GM19455 (cell line): ENCODE measurements at regions not wholly inside any gene's neighbourhood (a gene's known extent, or its start where the extent isn't known, plus 50 kb on each side); places are given as distances from the start of the nearest gene placed in this dataset.
A peak's percentile ranks its signal among the peaks of the same experiment; 100 is the strongest.
"Not testable (repeated sequence)": the region's sequence is repeated elsewhere in the genome, so short reads cannot be mapped to it uniquely, and the experiment has no call there.

ENCODE experiments used
- ATAC-seq: cut with Tn5 transposase; IDR thresholded peaks from one replicate; pipeline ENCODE4 v1.9.1; 2021; ENCODE audit not compliant: unreplicated experiment

DNA sequence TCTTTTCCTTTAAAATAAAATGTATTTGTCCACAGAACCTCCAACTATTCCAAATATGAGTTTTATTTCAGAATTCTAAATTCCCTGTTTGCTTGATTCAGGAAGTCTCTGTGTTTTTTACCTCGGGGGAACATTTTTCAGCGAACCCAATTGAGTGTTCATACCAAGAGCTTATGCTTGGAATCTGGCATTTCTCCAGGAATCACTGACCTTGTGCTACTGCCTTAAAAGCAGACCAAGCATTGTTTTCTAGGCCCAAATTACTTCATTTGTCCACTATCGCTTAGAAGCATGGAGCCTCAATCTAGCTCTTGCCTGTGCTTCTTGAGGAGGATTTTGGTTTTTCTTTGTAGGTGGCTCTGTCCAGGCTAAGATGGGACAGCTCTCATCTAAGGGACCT lies 59.4 kb downstream of the EBLN1 start:
- ATAC-seq = no peak

DNA sequence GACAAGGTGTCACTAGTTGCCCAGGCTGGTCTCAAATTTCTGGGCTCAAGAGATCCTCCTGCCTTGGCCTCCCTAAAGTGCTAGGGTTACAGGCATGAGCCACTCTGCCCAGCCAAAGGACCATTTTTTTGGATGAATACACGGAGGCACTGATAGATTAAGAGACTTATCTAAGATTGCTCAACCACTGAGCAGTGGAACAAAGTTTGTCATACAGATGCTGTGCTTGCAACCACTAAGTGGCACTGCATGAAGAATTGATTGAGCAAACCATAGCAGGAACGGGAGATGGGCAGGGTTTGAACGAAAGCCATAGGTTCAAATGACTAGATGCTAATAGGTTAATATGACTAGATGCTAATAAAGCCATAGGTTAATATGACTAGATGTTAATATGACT lies 61.1 kb downstream of the EBLN1 start:
- no peak for ATAC-seq

DNA sequence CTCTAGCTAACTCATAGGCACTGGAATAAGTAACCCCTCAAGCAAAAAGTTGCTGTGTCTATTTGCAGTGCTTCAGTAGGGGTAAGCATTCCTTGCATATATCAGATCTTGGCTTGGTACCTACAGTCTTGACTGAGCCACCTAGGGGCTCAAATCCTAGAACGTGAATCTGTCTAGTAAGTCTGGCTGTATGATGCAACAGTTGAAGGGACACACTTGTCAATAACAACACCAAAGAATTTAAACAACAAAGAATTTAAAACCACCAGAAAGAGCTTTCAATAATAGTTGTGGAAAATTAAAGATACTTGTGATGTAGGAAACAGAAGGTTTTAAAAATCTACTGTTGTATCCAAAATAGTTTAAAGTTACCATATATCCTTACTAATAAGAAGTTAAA lies 65.4 kb downstream of the EBLN1 start:
- ATAC-seq = no peak

DNA sequence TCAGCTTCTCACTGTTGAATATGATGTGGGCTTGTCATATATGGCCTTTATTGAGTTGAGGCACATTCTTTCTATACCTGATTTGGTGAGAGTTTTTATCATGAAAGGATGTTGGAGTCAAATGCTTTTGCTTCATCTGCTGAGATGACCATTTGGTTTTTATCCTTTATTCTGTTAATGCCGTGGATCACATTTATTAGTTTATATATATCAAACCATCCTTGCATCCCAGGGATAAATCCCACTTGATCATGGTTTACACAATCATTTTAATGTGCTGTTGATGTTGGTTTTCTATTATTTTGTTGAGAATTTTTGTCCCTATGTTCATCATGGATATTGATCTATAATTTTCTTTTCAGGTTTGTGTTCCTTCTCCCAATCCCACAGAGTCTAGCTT lies 67.0 kb downstream of the EBLN1 start:
- no peak for ATAC-seq

DNA sequence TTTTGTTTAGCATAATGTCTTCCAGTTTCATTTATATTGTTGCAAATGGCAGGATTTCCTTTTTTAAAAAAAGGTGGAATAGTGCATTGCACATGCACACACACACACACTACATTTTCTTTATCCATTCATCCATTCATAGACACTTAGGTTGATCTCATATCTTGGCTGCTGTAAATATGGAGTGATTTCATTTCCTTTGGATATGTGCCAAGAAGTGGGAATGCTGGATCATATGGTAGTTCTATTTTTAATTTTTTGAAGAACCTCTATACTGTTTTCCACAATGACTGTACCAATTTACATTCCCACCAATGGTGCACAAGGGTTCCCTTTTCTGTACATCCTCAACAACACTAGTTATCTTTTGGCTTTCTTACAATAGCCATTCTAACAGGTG lies 68.9 kb downstream of the EBLN1 start:
- ATAC-seq = no peak

DNA sequence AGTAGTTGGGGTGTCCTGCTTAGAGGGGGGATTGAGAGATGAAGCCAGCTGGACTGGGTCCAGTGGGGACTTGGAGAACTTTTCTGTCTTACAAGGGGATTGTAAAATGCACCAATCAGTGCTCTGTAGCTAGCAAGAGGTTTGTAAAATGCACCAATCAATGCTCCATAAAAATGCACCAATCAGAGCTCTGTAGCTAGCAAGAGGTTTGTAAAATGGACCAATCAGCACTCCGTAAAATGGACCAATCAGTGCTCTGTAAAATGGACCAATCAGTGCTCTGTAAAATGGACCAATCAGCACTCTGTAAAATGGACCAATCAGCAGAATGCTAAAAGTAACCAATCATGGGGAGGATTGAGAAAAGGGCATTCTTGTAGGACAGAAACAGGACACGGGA lies 71.9 kb downstream of the EBLN1 start:
- not testable (repeated sequence) for ATAC-seq

DNA sequence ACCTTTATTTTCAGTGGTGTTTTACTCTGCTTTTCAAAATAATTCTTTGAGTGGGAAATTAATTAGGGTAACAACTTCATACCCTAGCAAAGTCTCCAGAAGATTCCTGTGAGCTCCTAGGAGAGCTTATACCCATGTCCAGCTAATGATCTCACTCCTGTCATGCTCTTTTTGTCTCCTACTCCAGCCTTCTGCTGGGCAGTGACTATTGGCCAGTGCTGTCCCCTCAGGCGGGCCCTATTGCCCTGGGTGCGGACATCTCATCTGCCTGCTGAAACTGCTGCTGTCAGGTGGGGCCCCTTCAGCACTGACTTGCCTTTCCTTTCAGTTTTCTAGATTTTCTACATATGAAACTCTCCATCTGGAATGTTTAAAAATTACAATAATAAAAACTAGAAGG lies 80.3 kb downstream of the EBLN1 start:
- no peak for ATAC-seq

DNA sequence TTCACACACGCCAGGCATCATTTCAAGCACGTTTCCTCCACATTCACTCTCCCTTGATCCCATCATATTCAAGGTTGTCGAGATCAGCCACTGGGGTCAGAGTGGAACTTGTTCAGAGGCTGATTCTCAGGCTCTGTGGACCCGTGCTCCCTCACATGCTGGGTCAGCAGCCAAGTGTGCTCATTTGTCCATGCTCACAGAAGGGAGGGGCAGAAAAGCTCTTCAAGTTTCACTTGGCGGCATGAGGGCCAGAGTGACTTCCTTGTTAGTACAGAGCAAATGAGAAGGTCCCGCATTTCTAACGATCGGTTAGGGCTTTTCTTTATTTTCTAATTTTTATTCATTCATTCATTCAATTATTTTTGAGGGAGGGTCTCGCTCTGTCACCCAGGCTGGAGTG lies 82.2 kb downstream of the EBLN1 start:
- ATAC-seq = no peak

DNA sequence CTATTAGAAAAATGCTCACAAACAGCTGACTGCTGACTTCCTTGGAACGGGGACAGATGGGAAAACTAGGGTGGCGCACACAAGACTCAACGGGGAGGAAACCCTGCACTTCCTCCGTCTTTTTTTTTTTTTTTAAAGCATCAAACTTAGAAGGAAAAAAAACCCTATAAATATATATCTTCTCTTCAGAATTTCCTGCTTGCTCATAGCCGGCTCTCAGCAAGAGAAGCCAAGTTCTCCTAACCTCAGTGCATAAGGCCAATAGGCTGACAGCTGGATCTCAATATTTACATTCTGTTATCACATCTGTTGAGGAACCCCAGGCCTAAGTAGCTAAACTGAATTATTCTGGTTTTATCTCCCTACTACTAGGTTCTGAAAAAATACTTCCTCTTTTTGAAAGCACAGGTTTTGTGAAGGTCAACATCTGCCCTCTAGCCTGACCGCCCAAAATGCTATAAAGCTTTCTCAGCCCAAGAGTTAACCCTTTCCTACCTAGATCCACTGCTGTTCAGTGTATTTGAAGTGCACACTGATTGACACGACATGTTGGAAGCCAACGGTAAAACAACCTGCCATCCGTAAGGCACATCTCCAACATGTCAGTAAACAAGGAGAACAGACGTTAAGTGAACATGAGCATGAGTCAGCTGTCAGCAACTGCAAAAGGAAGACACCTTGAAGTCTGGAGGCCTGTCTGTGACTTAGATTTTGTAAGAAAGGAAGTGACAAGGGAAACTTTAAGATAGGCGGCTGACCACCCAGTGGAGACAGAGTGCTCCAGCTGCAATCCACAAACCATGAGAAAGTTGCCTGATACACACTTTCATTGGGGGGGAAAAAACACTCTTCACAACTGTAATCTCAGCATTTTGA lies 83.8 kb downstream of the EBLN1 start:
- ATAC-seq = peak; percentile 84

DNA sequence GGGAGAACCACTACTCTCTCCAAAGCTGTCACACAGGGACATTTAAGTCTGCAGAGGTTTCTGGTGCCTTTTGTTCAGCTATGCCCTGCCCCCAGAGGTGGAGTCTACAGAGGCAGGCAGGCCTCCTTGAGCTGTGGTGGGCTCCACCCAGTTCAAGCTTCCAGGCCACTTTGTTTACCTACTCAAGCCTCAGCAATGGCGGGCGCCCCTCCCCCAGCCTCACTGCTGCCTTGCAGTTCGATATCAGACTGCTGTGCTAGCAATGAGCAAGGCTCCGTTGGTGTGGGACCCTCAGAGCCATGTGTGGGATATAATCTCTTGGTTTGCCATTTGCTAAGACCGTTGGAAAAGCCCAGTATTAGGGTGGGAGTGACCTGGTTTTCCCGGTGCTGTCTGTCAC lies 87.0 kb downstream of the EBLN1 start:
- not testable (repeated sequence) for ATAC-seq

DNA sequence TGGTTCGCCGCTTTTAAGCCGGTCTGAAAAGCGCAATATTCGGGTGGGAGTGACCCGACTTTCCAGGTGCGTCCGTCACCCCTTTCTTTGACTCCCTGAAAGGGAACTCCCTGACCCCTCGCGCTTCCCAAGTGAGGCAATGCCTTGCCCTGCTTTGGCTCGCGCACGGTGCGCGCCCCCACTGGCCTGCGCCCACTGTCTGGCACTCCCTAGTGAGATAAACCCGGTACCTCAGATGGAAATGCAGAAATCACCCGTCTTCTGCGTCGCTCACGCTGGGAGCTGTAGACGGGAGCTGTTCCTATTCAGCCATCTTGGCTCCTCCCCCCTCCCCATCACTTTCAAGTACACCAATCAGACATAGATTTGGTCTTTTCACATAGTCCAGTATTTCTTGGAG lies 88.2 kb downstream of the EBLN1 start:
- not testable (repeated sequence) for ATAC-seq

DNA sequence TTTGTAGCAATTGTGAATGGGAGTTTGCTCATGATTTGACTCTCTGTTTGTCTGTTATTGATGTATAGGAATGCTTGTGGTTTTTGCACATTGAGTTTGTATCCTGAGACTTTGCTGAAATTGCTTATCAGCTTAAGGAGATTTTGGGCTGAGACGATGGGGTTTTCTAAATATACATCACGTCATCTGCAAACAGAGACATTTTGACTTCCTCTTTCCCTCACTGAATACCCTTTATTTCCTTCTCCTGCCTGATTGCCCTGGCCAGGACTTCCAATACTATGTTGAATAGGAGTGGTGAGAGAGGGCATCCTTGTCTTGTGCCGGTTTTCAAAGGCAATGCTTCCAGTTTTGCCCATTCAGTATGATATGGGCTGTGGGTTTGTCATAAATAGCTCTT lies 96.6 kb downstream of the EBLN1 start:
- not testable (repeated sequence) for ATAC-seq

DNA sequence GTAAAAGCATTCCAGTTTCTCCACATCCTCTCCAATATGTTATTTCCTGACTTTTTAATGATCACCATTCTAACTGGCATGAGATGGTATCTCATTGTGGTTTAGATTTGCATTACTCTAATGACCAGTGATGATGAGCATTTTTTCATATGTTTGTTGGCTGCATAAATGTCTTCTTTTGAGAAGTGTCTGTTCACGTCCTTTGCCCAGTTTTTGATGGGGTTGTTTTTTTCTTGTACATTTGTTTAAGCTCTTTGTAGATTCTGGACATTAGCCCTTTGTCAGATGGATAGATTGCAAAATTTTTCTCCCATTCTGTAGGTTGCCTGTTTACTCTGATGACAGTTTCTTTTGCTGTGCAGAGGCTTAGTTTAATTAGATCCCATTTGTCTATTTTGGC lies 97.7 kb downstream of the EBLN1 start:
- ATAC-seq = not testable (repeated sequence)

DNA sequence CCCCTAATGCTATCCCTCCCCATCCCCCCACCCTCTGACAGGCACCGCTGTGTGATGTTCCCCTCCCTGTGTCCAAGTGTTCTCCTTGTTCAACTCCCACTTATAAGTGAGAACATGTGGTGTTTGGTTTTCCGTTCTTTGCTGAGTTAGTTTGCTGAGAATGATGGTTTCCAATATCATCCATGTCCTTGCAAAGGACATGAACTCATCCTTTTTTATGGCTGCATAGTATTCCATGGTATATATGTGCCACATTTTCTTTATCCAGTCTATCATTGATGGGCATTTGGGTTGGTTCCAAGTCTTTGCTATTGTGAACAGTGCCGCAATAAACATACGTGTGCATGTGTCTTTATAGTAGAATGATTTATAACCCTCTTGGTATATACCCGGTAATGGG lies 98.2 kb downstream of the EBLN1 start:
- not testable (repeated sequence) for ATAC-seq

DNA sequence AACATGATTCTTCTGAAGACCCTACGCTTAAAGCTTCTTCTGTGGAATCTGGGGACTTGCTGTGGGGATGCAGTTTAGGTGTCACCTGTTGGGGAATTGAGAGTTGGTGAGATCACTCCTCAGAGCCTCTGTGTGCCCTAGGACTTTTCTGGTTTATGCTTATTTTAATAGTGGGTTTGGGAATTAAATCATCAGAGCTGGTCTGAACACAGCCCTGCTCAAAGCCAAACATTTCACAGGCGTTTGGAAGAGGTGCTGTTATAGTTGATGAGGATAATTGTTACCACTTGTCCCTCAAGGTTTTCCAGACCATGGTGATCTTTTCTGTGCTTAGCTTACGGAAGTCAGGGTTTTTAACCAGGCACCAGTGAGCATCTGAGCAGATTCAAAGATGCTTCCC lies 106.1 kb downstream of the EBLN1 start:
- ATAC-seq = no peak

DNA sequence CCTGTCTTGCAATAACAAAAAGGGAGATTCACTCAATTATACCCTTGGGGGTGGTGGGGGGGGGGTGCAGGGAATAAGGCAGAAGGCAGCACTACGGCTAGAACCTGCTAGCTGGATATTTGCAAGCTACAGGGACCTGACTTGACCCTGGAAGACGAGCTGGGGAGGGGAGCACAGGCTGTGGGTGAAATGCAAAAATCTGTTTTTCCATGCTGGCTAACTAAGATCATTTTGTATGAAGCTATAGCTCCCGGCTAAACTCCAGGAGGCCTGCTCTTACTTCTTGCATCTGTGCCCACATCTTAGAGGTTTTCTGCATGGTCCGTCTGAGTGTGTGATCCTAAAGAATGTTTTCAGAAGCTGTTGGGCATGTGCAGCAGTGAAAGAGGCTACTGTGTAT lies 106.6 kb downstream of the EBLN1 start:
- ATAC-seq = no peak

DNA sequence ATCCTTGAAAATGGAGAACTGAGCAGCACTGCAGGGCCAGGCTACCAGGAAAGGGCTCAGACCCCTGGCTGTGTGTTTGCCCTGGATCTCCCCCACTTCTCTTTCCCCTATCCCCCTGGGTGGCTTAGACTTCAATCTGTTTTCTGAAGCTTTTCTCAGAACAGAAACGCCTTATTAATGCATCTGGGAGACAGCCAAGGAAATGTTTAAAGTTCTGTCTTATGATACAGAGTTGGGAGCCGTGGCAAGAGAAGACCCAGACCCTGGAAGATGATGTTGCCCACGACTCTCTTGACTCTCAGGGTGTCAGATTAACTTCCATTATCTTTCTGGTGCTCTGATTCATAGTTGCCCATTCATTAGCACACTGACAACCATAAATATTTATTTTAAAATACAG lies 107.1 kb downstream of the EBLN1 start:
- ATAC-seq = no peak

DNA sequence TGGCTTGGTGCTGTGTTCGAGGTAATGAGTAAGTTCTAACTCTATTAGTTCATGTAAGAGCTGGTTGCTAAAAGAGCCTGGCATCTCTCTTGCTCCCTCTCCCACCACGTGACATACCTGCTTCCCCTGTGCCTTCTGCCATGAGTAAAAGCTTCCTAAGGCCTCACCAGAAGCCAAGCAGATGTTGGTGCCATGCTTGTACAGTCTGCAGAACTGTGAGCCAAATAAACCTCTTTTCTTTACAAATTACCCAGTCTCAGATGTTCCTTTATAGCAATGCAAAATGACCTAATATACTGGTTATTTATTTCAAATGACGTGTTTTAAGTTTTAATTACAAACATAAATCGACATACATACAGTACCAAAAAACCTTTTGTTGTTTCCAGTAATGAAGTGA lies 101.7 kb upstream of the DNAJC1 start:
- ATAC-seq = no peak

DNA sequence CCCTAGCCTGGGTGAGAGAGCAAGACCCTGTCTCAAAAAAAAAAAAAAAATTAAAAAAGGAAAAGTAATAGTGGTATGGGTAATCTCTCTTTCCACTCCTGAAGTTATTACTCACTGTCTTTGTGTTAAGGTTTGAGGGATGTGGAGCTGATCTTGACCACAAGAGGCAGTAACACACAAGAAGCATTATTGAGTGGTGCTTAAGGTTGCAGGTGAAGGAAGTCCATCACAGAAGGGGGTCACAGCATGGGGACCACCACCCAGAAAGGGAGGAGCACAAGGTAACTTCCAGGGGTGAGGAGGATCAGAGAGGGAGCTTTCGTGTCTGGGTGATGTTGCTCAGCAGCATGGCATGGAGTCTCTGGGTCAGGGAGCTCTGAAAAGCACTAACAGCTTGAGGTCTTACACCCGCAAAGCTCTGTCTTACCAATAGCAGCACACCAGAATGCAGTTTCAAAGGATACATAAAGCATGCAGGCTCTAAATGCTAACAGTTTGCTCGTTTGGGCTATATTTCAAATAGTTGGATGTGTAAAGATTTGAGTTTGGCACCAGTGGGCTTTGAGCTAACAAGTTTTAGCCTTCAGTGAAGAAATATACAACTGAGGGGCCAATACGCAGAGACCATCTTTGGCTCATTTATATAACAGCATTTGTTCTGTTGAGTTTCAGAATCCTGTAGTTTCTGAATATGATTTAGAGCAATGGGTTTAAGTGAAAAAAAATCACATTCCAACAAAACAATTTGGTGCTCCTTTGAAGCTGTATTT lies 100.4 kb upstream of the DNAJC1 start:
- ATAC-seq = no peak

DNA sequence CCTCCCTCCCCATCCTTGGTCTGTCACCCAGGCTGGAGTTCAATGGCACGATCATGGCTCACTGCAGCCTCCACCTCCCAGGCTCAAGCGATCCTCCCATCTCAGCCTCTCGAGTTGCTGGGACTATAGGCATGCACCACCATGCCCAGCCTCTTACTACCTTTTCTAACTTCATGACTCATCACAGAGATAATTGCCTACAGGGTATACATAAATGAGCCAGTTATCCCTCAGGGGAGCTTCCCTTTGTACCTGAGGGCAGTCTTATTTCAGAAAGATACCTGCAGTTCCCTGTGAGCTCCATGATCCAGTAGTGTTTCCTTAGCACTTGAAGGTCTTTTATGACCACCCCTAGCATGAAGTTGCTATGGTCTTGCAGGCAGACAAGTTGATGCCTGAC lies 94.2 kb upstream of the DNAJC1 start:
- no peak for ATAC-seq

DNA sequence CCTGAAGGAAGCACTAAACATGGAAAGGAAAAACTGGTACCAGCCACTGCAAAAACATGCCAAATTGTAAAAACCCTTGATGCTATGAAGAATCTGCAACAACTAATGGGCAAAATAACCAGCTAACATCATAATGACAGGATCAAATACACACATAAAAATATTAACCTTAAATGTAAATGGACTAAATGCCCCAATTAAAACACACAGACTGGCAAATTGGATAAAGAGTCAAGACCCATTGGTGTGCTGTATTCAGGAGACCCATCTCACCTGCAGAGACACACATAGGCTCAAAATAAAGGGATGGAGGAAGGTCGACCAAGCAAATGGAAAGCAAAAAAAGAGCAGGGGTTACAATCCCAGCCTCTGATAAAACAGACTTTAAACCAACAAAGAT lies 87.7 kb upstream of the DNAJC1 start:
- ATAC-seq = not testable (repeated sequence)

DNA sequence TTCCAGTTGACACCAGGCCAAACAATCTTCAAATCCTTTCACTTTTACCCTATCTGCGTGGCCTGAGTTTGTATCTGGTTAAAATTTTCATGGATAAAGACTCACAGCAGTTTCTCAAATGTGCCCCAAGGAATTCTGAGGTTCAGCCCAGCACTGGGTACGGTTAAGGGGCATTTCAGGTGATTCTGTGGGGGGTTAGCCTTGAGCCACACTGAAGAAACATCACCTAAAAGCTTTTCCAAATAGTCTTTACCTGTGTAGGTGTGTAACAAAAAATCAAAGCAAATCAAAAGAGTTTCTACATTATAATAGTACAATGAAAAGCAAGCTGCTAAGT lies 83.8 kb upstream of the DNAJC1 start:
- ATAC-seq = no peak
